ENCODE measurements at regions not wholly inside any gene's neighbourhood (a gene's known extent, or its start where the extent isn't known, plus 50 kb on each side); places are given as distances from the start of the nearest gene placed in this dataset.

GRCh38 chr1:209516771-209517680 lies 66.5 kb upstream of the CAMK1G start:
- FAIRE-seq = no peak
- no peak for DNase-seq (ENCODE audit: insufficient read length, low spot score)
- TF ChIP-seq POLR2A (IDR thresholded peaks at IDR 0.05; ENCODE audit: low read depth, low read length) = no peak
- TF ChIP-seq POLR2AphosphoS5 (IDR thresholded peaks at IDR 0.05; ENCODE audit: low read depth, low read length) = no peak
- no peak for TF ChIP-seq POU2F2 (IDR thresholded peaks at IDR 0.05; ENCODE audit: low read depth, low read length)
- no peak for TF ChIP-seq SPI1 (IDR thresholded peaks at IDR 0.05; ENCODE audit: low read depth, low read length)
- TF ChIP-seq PAX5 (IDR thresholded peaks at IDR 0.05; ENCODE audit: insufficient read depth, low read length, severe bottlenecking) = no peak
- no peak for TF ChIP-seq TAF1 (IDR thresholded peaks at IDR 0.05; ENCODE audit: low read depth, low read length)

DNA sequence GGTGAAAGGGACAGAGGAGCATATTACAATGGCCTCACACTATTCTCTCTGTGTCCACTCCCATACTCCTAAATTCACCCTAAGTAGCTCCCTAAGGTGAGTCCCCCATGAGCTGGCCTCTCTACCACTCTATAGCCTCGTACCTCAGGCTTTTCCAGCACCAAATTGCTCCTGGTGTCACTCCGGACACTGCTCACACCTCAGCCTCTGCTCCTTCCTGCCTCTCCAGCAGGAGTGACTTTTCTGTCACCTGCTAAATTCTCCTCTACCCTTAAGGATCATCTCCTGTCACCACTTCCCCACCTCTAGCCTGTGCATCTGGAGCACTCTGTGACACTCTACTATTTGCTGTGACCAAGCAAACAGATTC lies 65.8 kb upstream of the CAMK1G start:
- FAIRE-seq (no peak), DNase-seq (ENCODE audit: insufficient read length, low spot score) (no peak)
- TF ChIP-seq POU2F2 (IDR thresholded peaks at IDR 0.05; ENCODE audit: low read depth, low read length) (no peak), TAF1 (IDR thresholded peaks at IDR 0.05; ENCODE audit: low read depth, low read length) (no peak), PAX5 (IDR thresholded peaks at IDR 0.05; ENCODE audit: insufficient read depth, low read length, severe bottlenecking) (no peak), POLR2A (IDR thresholded peaks at IDR 0.05; ENCODE audit: low read depth, low read length) (no peak), POLR2AphosphoS5 (IDR thresholded peaks at IDR 0.05; ENCODE audit: low read depth, low read length) (no peak), SPI1 (IDR thresholded peaks at IDR 0.05; ENCODE audit: low read depth, low read length) (no peak)

DNA sequence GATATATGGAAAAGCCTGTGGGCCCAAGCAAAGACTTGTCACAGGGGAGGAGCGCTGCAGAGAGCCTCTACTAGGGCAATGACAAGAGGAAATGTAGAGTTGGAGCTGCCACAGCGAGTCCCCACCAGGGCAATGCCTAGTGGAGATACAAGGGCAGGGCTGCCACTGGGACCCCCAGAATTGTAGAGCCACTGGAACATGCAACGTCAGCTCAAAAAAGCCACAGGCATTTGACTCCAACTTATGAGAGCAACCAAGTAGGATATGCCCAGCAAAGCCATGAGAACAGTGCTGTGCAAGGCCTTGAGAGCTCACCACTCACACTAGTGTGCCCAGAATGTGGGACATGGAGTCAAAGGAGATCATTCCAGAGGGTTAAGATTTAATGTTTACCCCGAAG lies 63.7 kb upstream of the CAMK1G start:
- FAIRE-seq = no peak
- TF ChIP-seq POLR2AphosphoS5 (IDR thresholded peaks at IDR 0.05; ENCODE audit: low read depth, low read length) (no peak), POU2F2 (IDR thresholded peaks at IDR 0.05; ENCODE audit: low read depth, low read length) (no peak), POLR2A (IDR thresholded peaks at IDR 0.05; ENCODE audit: low read depth, low read length) (no peak), SPI1 (IDR thresholded peaks at IDR 0.05; ENCODE audit: low read depth, low read length) (no peak), PAX5 (IDR thresholded peaks at IDR 0.05; ENCODE audit: insufficient read depth, low read length, severe bottlenecking) (no peak)
- DNase-seq (ENCODE audit: insufficient read length, low spot score) = no peak

DNA sequence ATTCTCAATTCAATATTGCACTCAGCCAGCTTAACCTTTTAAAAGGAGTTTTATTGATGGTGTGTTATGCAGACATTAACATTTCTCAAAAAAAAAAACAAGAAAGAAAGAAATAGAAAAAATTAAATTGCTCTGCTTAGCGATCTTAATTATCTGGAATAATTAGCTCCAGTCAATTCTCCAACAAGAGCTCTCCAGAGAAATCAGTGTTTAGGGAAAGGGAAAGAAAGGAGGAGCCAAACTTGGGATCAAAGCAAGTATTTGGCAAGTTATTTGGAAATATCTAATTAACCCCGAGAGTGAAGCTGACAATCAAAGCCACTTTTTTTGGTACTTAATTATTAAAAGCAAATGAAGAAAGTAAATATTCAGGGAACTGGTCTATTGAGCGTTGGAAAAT lies 60.7 kb upstream of the CAMK1G start:
- DNase-seq (ENCODE audit: insufficient read length, low spot score) = no peak
- TF ChIP-seq POU2F2 (IDR thresholded peaks at IDR 0.05; ENCODE audit: low read depth, low read length) (no peak), PAX5 (IDR thresholded peaks at IDR 0.05; ENCODE audit: insufficient read depth, low read length, severe bottlenecking) (no peak), SPI1 (IDR thresholded peaks at IDR 0.05; ENCODE audit: low read depth, low read length) (no peak), POLR2A (IDR thresholded peaks at IDR 0.05; ENCODE audit: low read depth, low read length) (no peak), POLR2AphosphoS5 (IDR thresholded peaks at IDR 0.05; ENCODE audit: low read depth, low read length) (no peak), TAF1 (IDR thresholded peaks at IDR 0.05; ENCODE audit: low read depth, low read length) (no peak)
- FAIRE-seq = no peak

DNA sequence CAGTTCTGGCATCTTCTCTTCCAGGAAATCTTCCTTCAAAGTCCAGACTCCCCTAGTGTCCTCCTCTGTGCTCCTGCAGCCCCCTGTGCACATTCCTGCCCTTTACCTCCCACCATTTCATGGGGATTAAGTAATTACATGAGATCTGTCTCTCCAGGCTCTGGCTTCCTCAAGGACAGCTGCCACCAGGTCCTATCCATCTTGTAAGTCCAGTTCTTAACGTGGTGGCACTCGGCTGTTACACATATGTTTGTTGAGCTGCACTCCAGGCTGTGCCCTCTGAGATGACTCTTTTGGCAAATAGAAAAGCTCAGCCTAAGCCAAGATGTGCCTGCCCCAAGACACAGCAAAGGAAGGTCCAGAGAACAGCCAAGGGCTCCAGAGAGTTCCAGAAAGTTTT lies 57.4 kb upstream of the CAMK1G start:
- FAIRE-seq = no peak
- TF ChIP-seq POU2F2 (IDR thresholded peaks at IDR 0.05; ENCODE audit: low read depth, low read length) = no peak
- no peak for TF ChIP-seq PAX5 (IDR thresholded peaks at IDR 0.05; ENCODE audit: insufficient read depth, low read length, severe bottlenecking)
- no peak for TF ChIP-seq TAF1 (IDR thresholded peaks at IDR 0.05; ENCODE audit: low read depth, low read length)
- no peak for TF ChIP-seq POLR2AphosphoS5 (IDR thresholded peaks at IDR 0.05; ENCODE audit: low read depth, low read length)
- no peak for TF ChIP-seq POLR2A (IDR thresholded peaks at IDR 0.05; ENCODE audit: low read depth, low read length)
- no peak for TF ChIP-seq SPI1 (IDR thresholded peaks at IDR 0.05; ENCODE audit: low read depth, low read length)
- no peak for DNase-seq (ENCODE audit: insufficient read length, low spot score)

GRCh38 chr1:209527372-209527771 lies 56.1 kb upstream of the CAMK1G start:
- DNase-seq (ENCODE audit: insufficient read length, low spot score) (no peak), FAIRE-seq (no peak)
- TF ChIP-seq TAF1 (IDR thresholded peaks at IDR 0.05; ENCODE audit: low read depth, low read length) (no peak), PAX5 (IDR thresholded peaks at IDR 0.05; ENCODE audit: insufficient read depth, low read length, severe bottlenecking) (no peak), POLR2AphosphoS5 (IDR thresholded peaks at IDR 0.05; ENCODE audit: low read depth, low read length) (no peak), SPI1 (IDR thresholded peaks at IDR 0.05; ENCODE audit: low read depth, low read length) (no peak), POU2F2 (IDR thresholded peaks at IDR 0.05; ENCODE audit: low read depth, low read length) (no peak), POLR2A (IDR thresholded peaks at IDR 0.05; ENCODE audit: low read depth, low read length) (no peak)

DNA sequence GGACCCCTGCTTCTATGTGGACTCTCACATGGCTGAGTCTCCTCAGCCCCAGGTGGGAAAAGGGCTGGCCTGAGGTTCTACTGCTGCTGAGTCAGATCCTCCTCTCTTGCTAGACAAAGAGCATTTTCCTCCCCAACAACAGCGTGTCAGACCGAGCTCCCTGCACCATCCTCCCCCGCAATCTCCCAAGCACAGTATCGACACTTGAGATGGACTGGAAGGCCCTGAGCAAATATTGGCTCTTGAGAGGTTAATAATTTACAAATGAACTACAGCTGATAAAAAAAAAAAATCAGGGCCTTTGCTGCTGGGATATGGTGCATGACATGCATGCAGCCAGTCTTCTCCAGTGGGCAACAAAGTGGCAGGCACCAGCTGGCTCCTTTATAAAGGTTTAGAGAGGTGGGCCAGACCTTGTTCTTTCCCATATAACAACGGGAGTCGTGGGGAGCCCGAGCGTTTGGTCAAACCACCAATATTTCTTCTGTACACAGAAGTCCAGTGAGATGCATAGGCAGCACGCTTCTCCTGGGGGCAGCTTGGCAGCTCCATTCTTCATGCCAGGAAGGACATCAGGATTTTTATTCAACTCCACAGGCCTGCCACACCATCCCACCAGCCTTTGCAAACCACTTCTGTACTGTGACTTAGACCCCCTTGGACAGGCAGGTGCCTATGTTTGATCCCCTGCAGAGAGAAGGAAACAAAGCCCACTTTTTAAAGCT lies 55.4 kb upstream of the CAMK1G start:
- no peak for FAIRE-seq

GRCh38 chr1:209529233-209529632 lies 54.3 kb upstream of the CAMK1G start:
- FAIRE-seq (no peak), DNase-seq (ENCODE audit: insufficient read length, low spot score) (no peak)
- no peak for TF ChIP-seq SPI1 (IDR thresholded peaks at IDR 0.05; ENCODE audit: low read depth, low read length)
- TF ChIP-seq TAF1 (IDR thresholded peaks at IDR 0.05; ENCODE audit: low read depth, low read length) = no peak
- no peak for TF ChIP-seq POU2F2 (IDR thresholded peaks at IDR 0.05; ENCODE audit: low read depth, low read length)
- no peak for TF ChIP-seq POLR2AphosphoS5 (IDR thresholded peaks at IDR 0.05; ENCODE audit: low read depth, low read length)
- no peak for TF ChIP-seq POLR2A (IDR thresholded peaks at IDR 0.05; ENCODE audit: low read depth, low read length)
- no peak for TF ChIP-seq PAX5 (IDR thresholded peaks at IDR 0.05; ENCODE audit: insufficient read depth, low read length, severe bottlenecking)

More for the DNA sequence above, 55.4 kb upstream of the CAMK1G start:
- DNase-seq (ENCODE audit: insufficient read length, low spot score) = no peak
- TF ChIP-seq SPI1 (IDR thresholded peaks at IDR 0.05; ENCODE audit: low read depth, low read length) (no peak), POLR2A (IDR thresholded peaks at IDR 0.05; ENCODE audit: low read depth, low read length) (no peak), TAF1 (IDR thresholded peaks at IDR 0.05; ENCODE audit: low read depth, low read length) (no peak), PAX5 (IDR thresholded peaks at IDR 0.05; ENCODE audit: insufficient read depth, low read length, severe bottlenecking) (no peak), POU2F2 (IDR thresholded peaks at IDR 0.05; ENCODE audit: low read depth, low read length) (no peak), POLR2AphosphoS5 (IDR thresholded peaks at IDR 0.05; ENCODE audit: low read depth, low read length) (no peak)

DNA sequence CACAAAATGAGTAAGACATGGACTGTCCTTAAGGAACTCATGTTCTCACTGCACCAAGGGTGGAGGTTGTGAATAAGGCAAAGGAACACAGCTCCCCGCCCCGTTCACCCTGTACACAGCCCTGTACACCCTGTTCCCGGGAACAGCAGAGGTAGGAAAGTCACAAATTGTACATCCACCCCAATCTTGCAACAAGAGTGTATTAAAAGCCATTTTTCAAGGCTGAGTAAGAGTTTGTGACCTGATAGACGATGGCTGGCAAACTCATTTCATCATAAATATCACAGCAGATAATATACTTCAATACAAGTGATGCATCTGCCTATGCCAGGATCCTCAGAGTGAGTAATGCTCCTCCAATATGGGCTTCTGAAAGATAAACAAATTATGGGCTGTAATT lies 52.5 kb upstream of the CAMK1G start:
- DNase-seq (ENCODE audit: insufficient read length, low spot score) (no peak), FAIRE-seq (no peak)
- no peak for TF ChIP-seq SPI1 (IDR thresholded peaks at IDR 0.05; ENCODE audit: low read depth, low read length)
- TF ChIP-seq POU2F2 (IDR thresholded peaks at IDR 0.05; ENCODE audit: low read depth, low read length) = no peak
- no peak for TF ChIP-seq POLR2A (IDR thresholded peaks at IDR 0.05; ENCODE audit: low read depth, low read length)
- no peak for TF ChIP-seq PAX5 (IDR thresholded peaks at IDR 0.05; ENCODE audit: insufficient read depth, low read length, severe bottlenecking)
- TF ChIP-seq TAF1 (IDR thresholded peaks at IDR 0.05; ENCODE audit: low read depth, low read length) = no peak
- TF ChIP-seq POLR2AphosphoS5 (IDR thresholded peaks at IDR 0.05; ENCODE audit: low read depth, low read length) = no peak

Data from GM12891 (cell line).